Skeletal muscle tissue (tissue), 4 donors: ENCODE measurements at regions not wholly inside any gene's neighbourhood (a gene's known extent, or its start where the extent isn't known, plus 50 kb on each side); places are given as distances from the start of the nearest gene placed in this dataset. TPM values are rescaled to one million over a fixed set of nuclear protein-coding genes. Genes with fewer than 3 reads are reported as not detected.
"Not testable (repeated sequence)": the region's sequence is repeated elsewhere in the genome, so short reads cannot be mapped to it uniquely, and the experiment has no call there.

ENCODE experiments used
- H3K27ac ChIP-seq: one replicate; pipeline ENCODE4 v1.7.0; 2013; ENCODE audit warnings: mild to moderate bottlenecking, low read depth, low read length, inconsistent platforms
- H3K27me3 ChIP-seq, 3 donors: one replicate each; pipeline ENCODE4 v1.7.0; 2013; ENCODE audit warnings: low read length in 3 of 3; ENCODE audit not compliant: control insufficient read depth in 3 of 3, insufficient read depth in 3 of 3
- H3K36me3 ChIP-seq, 3 donors: one replicate each; pipeline ENCODE4 v1.7.0; 2013; ENCODE audit warnings: low read length in 3 of 3; ENCODE audit not compliant: control insufficient read depth in 3 of 3, insufficient read depth in 3 of 3
- H3K4me1 ChIP-seq, 3 donors: one replicate each; pipeline ENCODE4 v1.7.0; 2013; ENCODE audit warnings: low read length in 3 of 3, mild to moderate bottlenecking in 3 of 3; ENCODE audit not compliant: control insufficient read depth in 3 of 3, insufficient read depth in 3 of 3
- H3K4me3 ChIP-seq, 3 donors: one replicate each; pipeline ENCODE4 v1.7.0; 2013; ENCODE audit warnings: low read length in 3 of 3
- H3K9ac ChIP-seq, 3 donors: one replicate each; pipeline ENCODE4 v1.7.0; 2013; ENCODE audit warnings: low read length in 3 of 3, mild to moderate bottlenecking in 3 of 3, moderate library complexity in 2 of 3, low read depth in 1 of 3
- H3K9me3 ChIP-seq, 3 donors: one replicate each; pipeline ENCODE4 v1.7.0; 2013; ENCODE audit warnings: low read length in 3 of 3; ENCODE audit not compliant: control insufficient read depth in 3 of 3
- small RNA-seq: library from RNA; depleted of rRNA; stranded (forward); fragments of <200 nt; gene quantifications from one replicate; pipeline ENCODE3, GENCODE V24; 2014
- donor health status: Osteomylitis.

- H3K27me3 ChIP-seq, H3K4me1 ChIP-seq, H3K9me3 ChIP-seq, H3K36me3 ChIP-seq, H3K9ac ChIP-seq, H3K4me3 ChIP-seq, H3K27ac ChIP-seq: not testable (repeated sequence)
These were observed 57.6 kb upstream of the OLIG2 start for GRCh38 chr21:32968103-32968502.

- no peak overlapping the region for H3K27ac ChIP-seq
- H3K9me3 ChIP-seq: no peaks in the 10 kb centered on the region
- H3K27me3 ChIP-seq: peaks cover 0 to 18% (median 0%) of the 10 kb centered on the region in 3 donors
- H3K36me3 ChIP-seq: no peaks in the 10 kb centered on the region
- H3K9ac ChIP-seq: no peak overlapping the region
- no peak overlapping the region for H3K4me3 ChIP-seq
- no peaks in the 10 kb centered on the region for H3K4me1 ChIP-seq
These were observed 51.1 kb upstream of the OLIG2 start for GRCh38 chr21:32974653-32975052.

GRCh38 chr21:32975811-32976431 lies 49.8 kb upstream of the OLIG2 start:
- H3K27ac ChIP-seq: no peak overlapping the region
- H3K4me1 ChIP-seq: no peaks in the 10 kb centered on the region
- no peaks in the 10 kb centered on the region for H3K36me3 ChIP-seq
- H3K27me3 ChIP-seq: peaks cover 0 to 21% (median under 1%) of the 10 kb centered on the region in 3 donors
- H3K9ac ChIP-seq: no peak overlapping the region
- no peak overlapping the region for H3K4me3 ChIP-seq
- H3K9me3 ChIP-seq: no peaks in the 10 kb centered on the region

Small RNA genes in the stretch of these regions (small RNA-seq; reads per million reads assigned to genes)
- gene RF00156: not detected
